Uterus (tissue), 3 donors: ENCODE measurements at regions not wholly inside any gene's neighbourhood (a gene's known extent, or its start where the extent isn't known, plus 50 kb on each side); places are given as distances from the start of the nearest gene placed in this dataset.

Experiments
- DNase-seq, 2 donors: peaks; one replicate each; pipeline ENCODE4 v3.0.0-alpha.2; 2019 to 2020
- H3K27ac ChIP-seq, 2 donors: fragments of 200-600 bp; sonication (generic); 1 replicate in 1 of 2; 2 replicates in 1 of 2; pipeline ENCODE4 v1.5.1; 2016 to 2018
- H3K27me3 ChIP-seq, 2 donors: fragments of 200-600 bp; sonication (generic); one replicate each; pipeline ENCODE4 v1.5.1; 2018 to 2019; ENCODE audit warnings: control low read depth in 1 of 2
- H3K36me3 ChIP-seq, 2 donors: fragments of 200-600 bp; sonication (generic); one replicate each; pipeline ENCODE4 v1.5.1; 2019; ENCODE audit warnings: control low read depth in 1 of 2
- H3K4me1 ChIP-seq, 2 donors: fragments of 200-600 bp; sonication (generic); one replicate each; pipeline ENCODE4 v1.5.1; 2018 to 2019; ENCODE audit warnings: control low read depth in 1 of 2
- H3K4me3 ChIP-seq, 2 donors: fragments of 200-600 bp; sonication (generic); 1 replicate in 1 of 2; 2 replicates in 1 of 2; pipeline ENCODE4 v1.5.1; 2018 to 2019; ENCODE audit warnings: mild to moderate bottlenecking in 1 of 2
- H3K9me3 ChIP-seq, 2 donors: fragments of 200-600 bp; sonication (generic); one replicate each; pipeline ENCODE4 v1.5.1; 2019; ENCODE audit warnings: control low read depth in 1 of 2
- POLR2A ChIP-seq, 2 donors: fragments of 450-650 bp; IDR thresholded peaks; one replicate each; pipeline ENCODE4 v1.6.1; 2016; ENCODE audit warnings: antibody characterized with exemption in 2 of 2, mild to moderate bottlenecking in 1 of 2, moderate library complexity in 1 of 2
- intact Hi-C: fragments of 100-400 bp; cut with DNase I; formaldehyde crosslinking; loops from one replicate; pipeline ENCODE4 v1.15.1; 2023; ENCODE audit warnings: low total_unique reads
- TF ChIP-seq, protein P1 (sequence below), 4 experiments: fragments of 200-600 bp in 2 of 4; fragments of 450-650 bp in 2 of 4; sonication (generic) in 2 of 4; IDR thresholded peaks; one replicate each; pipeline ENCODE4 v1.5.1; 2016 to 2019; ENCODE audit warnings: antibody characterized with exemption in 4 of 4, mild to moderate bottlenecking in 2 of 4, moderate library complexity in 1 of 4
- donor health status: DM: yes; HTN: yes; CAD: no.

DNA sequence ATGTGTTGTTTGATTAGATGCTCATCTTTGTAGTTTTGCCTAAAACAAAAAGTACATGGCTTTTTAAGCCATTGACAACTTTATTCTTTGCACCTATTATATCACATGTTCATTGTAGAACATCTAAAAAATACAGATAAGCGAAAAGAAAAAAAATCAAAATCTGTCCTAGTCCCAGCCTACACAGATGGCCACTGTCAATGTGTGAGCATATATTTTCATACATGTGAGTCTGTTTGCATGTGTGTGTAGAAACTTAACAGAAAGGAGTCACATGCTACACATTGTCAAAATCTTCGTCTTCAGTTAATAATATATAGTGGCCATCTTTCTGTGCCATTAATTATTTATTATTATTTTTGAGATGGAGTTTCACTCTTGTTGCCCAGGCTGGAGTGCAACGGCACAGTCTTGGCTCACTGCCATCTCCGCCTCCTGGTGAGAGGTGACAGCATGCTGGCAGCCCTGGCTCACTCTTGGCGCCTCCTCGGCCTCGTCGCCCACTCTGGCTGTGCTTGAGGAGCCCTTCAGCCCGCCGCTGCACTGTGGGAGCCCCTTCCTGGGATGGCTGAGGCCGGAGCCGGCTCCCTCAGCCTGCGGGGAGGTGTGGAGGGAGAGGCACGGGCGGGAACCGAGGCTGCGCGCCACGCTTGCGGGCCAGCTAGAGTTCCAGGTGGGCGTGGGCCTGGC, 68.5 kb upstream of the AMZ2 start:
- no peak for DNase-seq
- Histone ChIP-seq H3K27me3 (no peaks in the 10 kb centered on the region), H3K27ac (no peak overlapping the region), H3K4me1 (no peaks in the 10 kb centered on the region), H3K9me3 (no peaks in the 10 kb centered on the region), H3K36me3 (no peaks in the 10 kb centered on the region), H3K4me3 (no peak overlapping the region)
- intact Hi-C loops: no loop called here
- no peak for TF ChIP-seq POLR2A (IDR thresholded peaks at IDR 0.05)
- TF ChIP-seq, protein P1, sequence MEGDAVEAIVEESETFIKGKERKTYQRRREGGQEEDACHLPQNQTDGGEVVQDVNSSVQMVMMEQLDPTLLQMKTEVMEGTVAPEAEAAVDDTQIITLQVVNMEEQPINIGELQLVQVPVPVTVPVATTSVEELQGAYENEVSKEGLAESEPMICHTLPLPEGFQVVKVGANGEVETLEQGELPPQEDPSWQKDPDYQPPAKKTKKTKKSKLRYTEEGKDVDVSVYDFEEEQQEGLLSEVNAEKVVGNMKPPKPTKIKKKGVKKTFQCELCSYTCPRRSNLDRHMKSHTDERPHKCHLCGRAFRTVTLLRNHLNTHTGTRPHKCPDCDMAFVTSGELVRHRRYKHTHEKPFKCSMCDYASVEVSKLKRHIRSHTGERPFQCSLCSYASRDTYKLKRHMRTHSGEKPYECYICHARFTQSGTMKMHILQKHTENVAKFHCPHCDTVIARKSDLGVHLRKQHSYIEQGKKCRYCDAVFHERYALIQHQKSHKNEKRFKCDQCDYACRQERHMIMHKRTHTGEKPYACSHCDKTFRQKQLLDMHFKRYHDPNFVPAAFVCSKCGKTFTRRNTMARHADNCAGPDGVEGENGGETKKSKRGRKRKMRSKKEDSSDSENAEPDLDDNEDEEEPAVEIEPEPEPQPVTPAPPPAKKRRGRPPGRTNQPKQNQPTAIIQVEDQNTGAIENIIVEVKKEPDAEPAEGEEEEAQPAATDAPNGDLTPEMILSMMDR (IDR thresholded peaks at IDR 0.05): no peak

- Histone ChIP-seq H3K27ac (no peak overlapping the region), H3K27me3 (no peaks in the 10 kb centered on the region), H3K36me3 (no peaks in the 10 kb centered on the region), H3K9me3 (no peaks in the 10 kb centered on the region), H3K4me1 (no peaks in the 10 kb centered on the region), H3K4me3 (no peak overlapping the region)
- intact Hi-C loops: no loop called here
- no peak for DNase-seq
- TF ChIP-seq, protein P1 (IDR thresholded peaks at IDR 0.05): no peak
- no peak for TF ChIP-seq POLR2A (IDR thresholded peaks at IDR 0.05)
Observed at GRCh38 chr17:68179926-68180285, 67.9 kb upstream of the AMZ2 start.

DNA sequence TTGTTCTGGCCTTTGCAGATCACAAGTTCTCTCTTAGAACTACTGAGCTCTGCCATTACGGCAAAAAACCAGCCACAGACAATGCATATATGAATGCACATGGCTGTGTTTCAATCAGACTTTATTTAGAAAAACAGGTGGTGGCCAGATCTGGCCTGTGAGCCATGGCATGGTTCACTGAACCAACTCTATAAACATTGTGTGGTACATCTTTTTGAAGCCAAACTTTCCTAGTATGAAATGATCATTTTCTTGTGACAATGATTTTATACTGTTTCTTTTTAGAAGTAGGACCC, 65.9 kb upstream of the AMZ2 start:
- no peaks in the 10 kb centered on the region for H3K9me3 ChIP-seq
- H3K27ac ChIP-seq: no peak overlapping the region
- no peak for DNase-seq
- H3K36me3 ChIP-seq: no peaks in the 10 kb centered on the region
- TF ChIP-seq POLR2A (IDR thresholded peaks at IDR 0.05): no peak
- TF ChIP-seq, protein P1 (IDR thresholded peaks at IDR 0.05): no peak
- H3K4me1 ChIP-seq: no peaks in the 10 kb centered on the region
- intact Hi-C loops: no loop called here
- H3K27me3 ChIP-seq: no peaks in the 10 kb centered on the region
- no peak overlapping the region for H3K4me3 ChIP-seq

DNA sequence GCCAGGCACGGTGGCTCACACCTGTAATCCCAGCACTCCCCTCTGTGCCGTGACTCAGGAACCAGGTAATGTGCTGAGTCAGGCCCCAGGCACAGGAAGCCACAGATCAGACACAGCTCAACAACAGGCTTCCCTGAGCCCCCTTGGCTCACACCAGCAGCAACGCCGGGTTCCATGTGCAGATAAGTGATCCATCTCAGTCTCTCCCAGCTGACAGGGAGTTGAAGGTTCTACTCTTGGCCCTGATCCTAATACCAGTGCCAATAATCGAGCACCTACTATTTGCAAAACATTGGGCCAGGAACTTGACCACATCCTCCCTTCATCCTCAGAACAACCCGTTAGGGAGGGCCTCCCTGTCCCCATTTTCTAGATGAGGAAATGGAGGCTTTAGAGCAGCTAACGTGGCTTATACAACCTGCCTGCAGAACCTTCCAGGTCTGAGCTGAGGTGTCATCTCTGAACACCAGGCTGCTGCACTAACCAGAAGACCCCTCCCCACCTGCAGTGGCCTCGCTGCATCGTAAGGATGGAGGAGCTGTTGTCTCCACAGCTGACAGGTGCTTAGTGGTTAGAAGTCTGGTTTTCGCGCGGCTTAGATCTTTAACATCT, 64.8 kb upstream of the AMZ2 start:
- Histone ChIP-seq H3K4me3 (no peak overlapping the region), H3K4me1 (no peaks in the 10 kb centered on the region), H3K27me3 (no peaks in the 10 kb centered on the region), H3K9me3 (no peaks in the 10 kb centered on the region), H3K36me3 (no peaks in the 10 kb centered on the region), H3K27ac (no peak overlapping the region)
- TF ChIP-seq, protein P1 (IDR thresholded peaks at IDR 0.05): no peak
- TF ChIP-seq POLR2A (IDR thresholded peaks at IDR 0.05): no peak
- intact Hi-C loops: no loop called here
- no peak for DNase-seq

DNA sequence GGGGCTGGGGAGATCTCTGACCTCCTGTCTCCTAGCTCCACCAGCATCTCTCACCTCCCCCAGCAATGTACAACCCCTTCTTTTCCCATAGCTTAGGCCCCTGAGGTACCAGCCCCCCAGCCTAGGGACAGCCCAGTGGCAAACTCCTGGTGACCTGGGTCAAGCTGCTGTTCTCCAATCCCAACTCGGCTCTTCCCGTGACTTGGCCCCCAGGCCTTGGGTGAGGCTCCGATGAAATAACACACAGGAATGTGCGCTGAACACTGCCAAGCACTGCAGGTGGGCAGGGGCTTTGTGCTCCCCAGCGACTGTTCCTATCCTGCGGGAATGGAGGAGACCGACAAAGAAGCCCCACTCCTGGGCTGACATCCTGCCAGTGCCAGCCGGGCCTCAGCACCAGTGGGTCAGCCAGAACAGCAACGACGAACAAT, 63.7 kb upstream of the AMZ2 start:
- no peak overlapping the region for H3K27ac ChIP-seq
- intact Hi-C loops: no loop called here
- no peak for DNase-seq
- no peaks in the 10 kb centered on the region for H3K9me3 ChIP-seq
- no peaks in the 10 kb centered on the region for H3K36me3 ChIP-seq
- no peak for TF ChIP-seq POLR2A (IDR thresholded peaks at IDR 0.05)
- TF ChIP-seq, protein P1 (IDR thresholded peaks at IDR 0.05): no peak
- H3K4me1 ChIP-seq: no peaks in the 10 kb centered on the region
- H3K27me3 ChIP-seq: no peaks in the 10 kb centered on the region
- no peak overlapping the region for H3K4me3 ChIP-seq
